GM12892 (cell line): ENCODE measurements at regions not wholly inside any gene's neighbourhood (a gene's known extent, or its start where the extent isn't known, plus 50 kb on each side); places are given as distances from the start of the nearest gene placed in this dataset.

Source experiments
- POLR2A ChIP-seq: IDR thresholded peaks from 2 replicates; pipeline ENCODE4 v1.6.1; 2011; ENCODE audit warnings: low read depth, low read length, control low read depth
- POLR2AphosphoS5 ChIP-seq: IDR thresholded peaks from 2 replicates; pipeline ENCODE4 v1.6.1; 2011; ENCODE audit warnings: low read depth, low read length, control low read depth

GRCh38 chr10:78901694-78902093 lies 167.1 kb upstream of the ZMIZ1 start:
- no peak for TF ChIP-seq POLR2A
- no peak for TF ChIP-seq POLR2AphosphoS5
